Tibial nerve (tissue), 4 donors: ENCODE measurements at regions not wholly inside any gene's neighbourhood (a gene's known extent, or its start where the extent isn't known, plus 50 kb on each side); places are given as distances from the start of the nearest gene placed in this dataset.
A peak's percentile ranks its signal among the peaks of the same experiment; 100 is the strongest.

Experiments
- DNase-seq, 2 donors: peaks; one replicate each; pipeline ENCODE4 v3.0.0-alpha.2; 2019; ENCODE audit warnings: low spot score in 2 of 2
- H3K27ac ChIP-seq, 4 donors: fragments of 200-600 bp; sonication (generic) in 3 of 4; one replicate each; pipeline ENCODE4 v1.5.1; 2017 to 2019; ENCODE audit warnings: mild to moderate bottlenecking in 1 of 4
- H3K27me3 ChIP-seq, 2 donors: fragments of 200-600 bp; sonication (generic) in 1 of 2; one replicate each; pipeline versions ENCODE4 v1.5.1 to v1.6.0; 2017 to 2019
- H3K36me3 ChIP-seq, 3 donors: fragments of 200-600 bp; sonication (generic); one replicate each; pipeline ENCODE4 v1.5.1; 2018 to 2019
- H3K4me1 ChIP-seq, 4 donors: fragments of 200-600 bp; sonication (generic) in 3 of 4; one replicate each; pipeline ENCODE4 v1.5.1; 2017 to 2019
- H3K4me3 ChIP-seq, 4 donors: fragments of 200-600 bp; sonication (generic) in 3 of 4; one replicate each; pipeline ENCODE4 v1.5.1; 2017 to 2019; ENCODE audit warnings: mild to moderate bottlenecking in 1 of 4, moderate library complexity in 1 of 4
- H3K9me3 ChIP-seq, 4 donors: fragments of 200-600 bp; sonication (generic) in 3 of 4; one replicate each; pipeline ENCODE4 v1.5.1; 2017 to 2019
- EP300 ChIP-seq, 2 donors: sonication (generic); formaldehyde crosslinking; IDR thresholded peaks; one replicate each; pipeline ENCODE4 v1.6.1; 2017; ENCODE audit warnings: antibody characterized with exemption in 2 of 2, mild to moderate bottlenecking in 1 of 2
- POLR2A ChIP-seq, 2 donors: fragments of 450-650 bp; IDR thresholded peaks; one replicate each; pipeline ENCODE4 v1.6.1; 2017; ENCODE audit warnings: antibody characterized with exemption in 2 of 2, mild to moderate bottlenecking in 2 of 2, moderate library complexity in 2 of 2
- WGBS, 2 donors: methylation state at CpG; one replicate each; pipeline ENCODE4 v1.1.5; 2018; 5-methylcytosine and 5-hydroxymethylcytosine counted together
- TF ChIP-seq, protein P1 (sequence below), 5 experiments: fragments of 200-600 bp in 3 of 5; fragments of 450-650 bp in 2 of 5; sonication (generic) in 3 of 5; IDR thresholded peaks; one replicate each; pipeline ENCODE4 v1.5.1; 2016 to 2019; ENCODE audit warnings: antibody characterized with exemption in 5 of 5, mild to moderate bottlenecking in 3 of 5, moderate library complexity in 2 of 5

DNA sequence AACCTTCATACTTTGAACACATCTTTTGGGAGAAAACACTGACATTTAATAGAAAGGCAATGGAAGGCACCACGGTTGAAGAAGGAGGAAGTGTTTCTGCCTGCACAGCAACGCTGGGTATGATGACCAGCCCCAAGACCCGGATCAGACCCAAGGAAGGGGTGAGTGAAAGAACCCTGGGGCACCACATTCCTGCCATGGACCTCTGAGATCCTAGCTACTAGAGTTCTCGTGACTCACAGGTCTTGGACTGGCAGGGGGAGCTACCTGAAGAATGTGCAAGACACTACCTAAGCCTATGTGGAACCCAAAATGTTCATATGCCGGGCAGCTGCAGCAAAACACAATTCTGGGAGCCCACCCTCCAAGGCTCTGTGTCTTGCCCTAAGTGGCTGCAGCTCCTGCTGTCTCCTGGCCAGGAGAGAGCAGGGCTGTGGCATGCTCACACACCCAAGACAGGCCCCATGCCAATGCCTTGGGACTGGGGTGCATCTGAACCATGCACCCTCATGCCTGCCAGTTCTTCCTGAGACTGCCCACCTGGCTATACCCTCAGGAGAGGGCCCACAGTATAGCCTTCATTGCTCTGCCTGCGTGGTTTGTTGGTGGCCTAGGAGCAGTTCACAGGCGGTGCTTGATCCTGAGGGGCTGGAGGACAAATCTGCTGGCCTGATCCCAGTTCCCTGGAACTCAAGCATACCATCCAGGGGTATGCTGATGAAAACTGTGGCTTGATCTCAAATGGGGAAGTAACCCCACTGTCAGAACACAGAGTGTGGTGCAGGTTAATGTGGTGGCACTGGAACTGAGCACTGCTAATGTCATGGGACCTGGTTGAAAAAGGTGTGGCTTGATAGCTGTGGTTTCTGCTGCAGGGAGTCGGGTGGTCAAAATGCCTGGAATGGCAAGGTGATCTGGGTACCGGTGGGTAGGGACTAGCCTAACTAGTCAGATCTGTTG is 353.3 kb upstream of the ARHGEF26 start:
- Histone ChIP-seq H3K27me3 (no peaks in the 10 kb centered on the region), H3K4me1 (no peaks in the 10 kb centered on the region), H3K27ac (no peak overlapping the region), H3K36me3 (no peaks in the 10 kb centered on the region), H3K9me3 (peaks cover 0 to 15% (median 7%) of the 10 kb centered on the region in 4 donors), H3K4me3 (no peak overlapping the region)
- 90 to 91% methylated on average over 8 to 9 of the region's 9 CpGs for WGBS, 2 donors
- no peak for DNase-seq
- TF ChIP-seq POLR2A (IDR thresholded peaks at IDR 0.05) (no peak), EP300 (IDR thresholded peaks at IDR 0.05) (no peak)
- TF ChIP-seq, protein P1, sequence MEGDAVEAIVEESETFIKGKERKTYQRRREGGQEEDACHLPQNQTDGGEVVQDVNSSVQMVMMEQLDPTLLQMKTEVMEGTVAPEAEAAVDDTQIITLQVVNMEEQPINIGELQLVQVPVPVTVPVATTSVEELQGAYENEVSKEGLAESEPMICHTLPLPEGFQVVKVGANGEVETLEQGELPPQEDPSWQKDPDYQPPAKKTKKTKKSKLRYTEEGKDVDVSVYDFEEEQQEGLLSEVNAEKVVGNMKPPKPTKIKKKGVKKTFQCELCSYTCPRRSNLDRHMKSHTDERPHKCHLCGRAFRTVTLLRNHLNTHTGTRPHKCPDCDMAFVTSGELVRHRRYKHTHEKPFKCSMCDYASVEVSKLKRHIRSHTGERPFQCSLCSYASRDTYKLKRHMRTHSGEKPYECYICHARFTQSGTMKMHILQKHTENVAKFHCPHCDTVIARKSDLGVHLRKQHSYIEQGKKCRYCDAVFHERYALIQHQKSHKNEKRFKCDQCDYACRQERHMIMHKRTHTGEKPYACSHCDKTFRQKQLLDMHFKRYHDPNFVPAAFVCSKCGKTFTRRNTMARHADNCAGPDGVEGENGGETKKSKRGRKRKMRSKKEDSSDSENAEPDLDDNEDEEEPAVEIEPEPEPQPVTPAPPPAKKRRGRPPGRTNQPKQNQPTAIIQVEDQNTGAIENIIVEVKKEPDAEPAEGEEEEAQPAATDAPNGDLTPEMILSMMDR (IDR thresholded peaks at IDR 0.05), result no peak

DNA sequence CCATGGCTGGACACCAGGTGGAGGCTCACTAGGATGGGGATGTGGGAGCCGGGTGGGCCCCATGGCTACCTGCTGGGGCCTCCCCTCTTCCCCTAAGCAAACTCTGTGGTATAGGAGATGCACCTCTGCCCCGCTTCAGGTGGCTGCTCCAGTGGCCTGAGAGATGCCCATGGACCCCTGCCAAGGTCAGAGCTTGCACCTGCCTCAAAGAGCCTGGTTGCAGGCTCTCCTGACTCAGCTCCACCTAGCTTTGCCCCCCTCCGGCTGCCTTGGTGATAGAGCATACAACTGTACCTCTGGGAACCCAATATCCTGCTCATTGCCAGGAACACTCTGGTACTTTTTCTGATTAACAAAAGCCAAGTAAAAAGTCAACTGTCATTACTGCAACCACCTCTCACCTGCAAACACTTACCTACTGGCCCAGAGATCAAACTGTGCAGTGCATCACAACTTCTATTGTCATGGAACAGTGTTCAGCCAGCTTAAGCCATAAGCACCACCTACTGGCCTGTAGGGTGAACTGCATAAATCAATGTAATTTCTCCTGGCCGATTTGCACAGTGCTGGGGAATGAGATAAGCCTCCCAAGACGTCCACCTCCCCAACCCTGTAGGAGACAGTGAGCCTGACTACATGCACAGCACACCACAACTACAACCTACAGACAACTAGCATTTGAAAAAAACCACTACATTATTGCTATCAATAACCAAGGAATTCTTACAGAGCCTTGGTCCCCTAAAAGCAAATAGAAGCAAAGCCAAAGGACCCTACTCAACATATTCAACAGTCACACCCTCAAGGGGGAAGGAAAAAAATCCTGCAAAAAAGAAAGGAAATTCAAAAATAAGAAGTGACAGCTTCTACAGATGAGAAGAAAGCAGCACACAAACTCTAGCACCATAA is 352.4 kb upstream of the ARHGEF26 start:
- no peak overlapping the region for H3K27ac ChIP-seq
- WGBS, 2 donors, result 46 to 50% methylated on average over 4 to 5 of the region's 5 CpGs
- no peaks in the 10 kb centered on the region for H3K36me3 ChIP-seq
- no peaks in the 10 kb centered on the region for H3K27me3 ChIP-seq
- TF ChIP-seq, protein P1 (IDR thresholded peaks at IDR 0.05), result peak; percentile 72 to 79 (median 77)
- no peak for TF ChIP-seq POLR2A (IDR thresholded peaks at IDR 0.05)
- TF ChIP-seq EP300 (IDR thresholded peaks at IDR 0.05), result no peak
- H3K4me1 ChIP-seq, result no peaks in the 10 kb centered on the region
- H3K9me3 ChIP-seq, result peaks cover 0 to 15% (median 7%) of the 10 kb centered on the region in 4 donors
- H3K4me3 ChIP-seq, result no peak overlapping the region
- peak in 1 of 2 donors; percentile 56 for DNase-seq

DNA sequence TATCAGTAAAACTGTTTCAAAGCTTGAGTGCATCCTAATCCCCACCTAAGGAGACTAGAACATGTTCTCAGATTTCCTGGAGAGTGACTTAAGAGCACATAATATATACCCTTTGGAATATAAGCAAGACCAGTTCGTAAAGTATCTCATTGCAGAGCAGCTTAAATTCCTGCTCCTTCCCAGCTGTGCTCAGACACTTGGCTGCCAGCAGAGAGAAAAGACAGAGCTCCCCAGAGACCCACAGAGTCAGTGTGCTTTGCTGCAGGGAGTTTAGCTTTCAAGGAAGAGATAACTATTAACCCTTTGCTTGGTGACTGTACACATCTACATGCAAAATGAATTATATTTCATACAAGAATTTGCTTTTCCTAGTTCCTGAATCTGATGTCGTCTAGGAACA is 338.1 kb upstream of the ARHGEF26 start:
- TF ChIP-seq, protein P1 (IDR thresholded peaks at IDR 0.05), result no peak
- TF ChIP-seq EP300 (IDR thresholded peaks at IDR 0.05) (no peak), POLR2A (IDR thresholded peaks at IDR 0.05) (no peak)
- no peak for DNase-seq
- no peaks in the 10 kb centered on the region for H3K36me3 ChIP-seq
- H3K4me1 ChIP-seq, result peaks cover 0 to 40% (median 11%) of the 10 kb centered on the region in 4 donors
- no peaks in the 10 kb centered on the region for H3K27me3 ChIP-seq
- peak overlapping the region in 3 of 4 donors; percentile 11 to 80 (median 79) for H3K27ac ChIP-seq
- H3K9me3 ChIP-seq, result no peaks in the 10 kb centered on the region
- 16 to 36% methylated on average over 2 of the region's 2 CpGs for WGBS, 2 donors
- H3K4me3 ChIP-seq, result no peak overlapping the region

DNA sequence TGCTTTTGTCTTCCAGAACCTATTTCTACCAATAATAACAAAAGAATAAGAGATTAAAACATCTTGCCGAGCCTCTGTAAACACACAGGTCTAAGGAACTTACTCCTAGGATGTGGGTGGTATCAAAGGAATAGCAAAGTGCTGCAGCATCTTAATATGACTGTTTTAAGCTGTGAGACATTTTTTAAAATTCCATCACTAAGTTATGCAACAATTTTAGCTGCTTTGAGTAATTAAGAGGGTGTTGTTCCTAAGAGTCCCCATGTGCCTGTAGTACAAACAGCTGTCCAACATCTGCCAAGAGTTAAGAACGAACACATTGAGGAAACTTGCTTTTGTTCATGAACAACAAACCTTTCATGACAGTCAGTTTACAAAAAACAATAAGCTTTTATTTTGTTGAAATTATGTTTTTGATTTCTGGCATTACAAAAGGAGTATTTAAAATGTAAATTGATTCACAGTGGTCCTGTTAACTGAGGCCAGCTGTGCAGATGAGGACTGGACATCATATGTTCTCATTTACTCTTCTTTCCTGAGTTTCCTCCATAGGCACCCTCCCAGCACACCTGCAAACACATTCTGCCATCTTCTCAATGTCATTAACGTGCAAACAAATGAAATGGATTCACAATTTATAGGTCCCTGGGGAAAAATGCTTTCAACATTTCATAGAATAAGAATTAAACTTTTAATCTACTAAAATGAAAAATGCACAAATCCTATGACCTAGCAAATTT is 337.3 kb upstream of the ARHGEF26 start:
- peak overlapping the region in 3 of 4 donors; percentile 11 to 80 (median 79) for H3K27ac ChIP-seq
- H3K27me3 ChIP-seq, result no peaks in the 10 kb centered on the region
- no peaks in the 10 kb centered on the region for H3K9me3 ChIP-seq
- 14 to 21% methylated on average over 3 of the region's 3 CpGs for WGBS, 2 donors
- no peak for DNase-seq
- H3K4me3 ChIP-seq, result no peak overlapping the region
- H3K4me1 ChIP-seq, result peaks cover 0 to 40% (median 11%) of the 10 kb centered on the region in 4 donors
- peak in 1 of 2 donors; percentile 43 for TF ChIP-seq EP300 (IDR thresholded peaks at IDR 0.05)
- TF ChIP-seq, protein P1 (IDR thresholded peaks at IDR 0.05), result no peak
- no peak for TF ChIP-seq POLR2A (IDR thresholded peaks at IDR 0.05)
- no peaks in the 10 kb centered on the region for H3K36me3 ChIP-seq
